NB4 (cell line): ENCODE measurements at regions not wholly inside any gene's neighbourhood (a gene's known extent, or its start where the extent isn't known, plus 50 kb on each side); places are given as distances from the start of the nearest gene placed in this dataset.
A peak's percentile ranks its signal among the peaks of the same experiment; 100 is the strongest.

ENCODE experiments used
- DNase-seq: peaks from one replicate; pipeline ENCODE4 v3.0.0; 2010; ENCODE audit warnings: low read depth
- H3K4me3 ChIP-seq: one replicate; pipeline ENCODE4 v1.5.1; 2011; ENCODE audit warnings: mild to moderate bottlenecking, low read depth, low read length, moderate library complexity
- MAX ChIP-seq: IDR thresholded peaks from 2 replicates; pipeline ENCODE4 v1.6.1; 2011; ENCODE audit warnings: low read depth, low read length
- MYC ChIP-seq: IDR thresholded peaks from 2 replicates; pipeline ENCODE4 v1.6.1; 2011; ENCODE audit warnings: low read depth, low read length
- POLR2A ChIP-seq: IDR thresholded peaks from 2 replicates; pipeline ENCODE4 v1.6.1; 2011; ENCODE audit warnings: mild to moderate bottlenecking; ENCODE audit not compliant: insufficient read length; ENCODE audit errors: extremely low read depth
- TF ChIP-seq, protein P1 (sequence below): IDR thresholded peaks from one replicate; pipeline ENCODE4 v1.5.1; 2012; ENCODE audit warnings: low read depth, low read length

DNA sequence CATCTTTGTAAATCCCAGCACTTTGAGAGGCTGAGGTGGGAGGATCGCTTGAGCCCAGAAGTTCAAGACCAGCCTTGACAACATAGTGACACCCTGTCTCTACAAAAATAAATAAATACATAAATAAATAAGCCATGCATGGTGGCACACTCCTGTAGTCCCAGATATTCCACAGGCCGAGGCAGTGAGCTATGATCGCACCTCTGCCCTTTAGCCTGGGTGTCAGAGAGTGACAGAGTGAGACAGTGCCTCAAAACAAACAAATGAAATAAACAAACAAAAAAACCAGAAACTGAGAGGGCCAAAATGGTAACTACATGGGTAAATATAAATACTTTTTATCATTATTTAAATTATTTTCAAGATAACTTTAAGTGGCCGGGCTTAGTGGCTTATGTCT lies 445.4 kb downstream of the ZIC1 start:
- TF ChIP-seq, protein P1, sequence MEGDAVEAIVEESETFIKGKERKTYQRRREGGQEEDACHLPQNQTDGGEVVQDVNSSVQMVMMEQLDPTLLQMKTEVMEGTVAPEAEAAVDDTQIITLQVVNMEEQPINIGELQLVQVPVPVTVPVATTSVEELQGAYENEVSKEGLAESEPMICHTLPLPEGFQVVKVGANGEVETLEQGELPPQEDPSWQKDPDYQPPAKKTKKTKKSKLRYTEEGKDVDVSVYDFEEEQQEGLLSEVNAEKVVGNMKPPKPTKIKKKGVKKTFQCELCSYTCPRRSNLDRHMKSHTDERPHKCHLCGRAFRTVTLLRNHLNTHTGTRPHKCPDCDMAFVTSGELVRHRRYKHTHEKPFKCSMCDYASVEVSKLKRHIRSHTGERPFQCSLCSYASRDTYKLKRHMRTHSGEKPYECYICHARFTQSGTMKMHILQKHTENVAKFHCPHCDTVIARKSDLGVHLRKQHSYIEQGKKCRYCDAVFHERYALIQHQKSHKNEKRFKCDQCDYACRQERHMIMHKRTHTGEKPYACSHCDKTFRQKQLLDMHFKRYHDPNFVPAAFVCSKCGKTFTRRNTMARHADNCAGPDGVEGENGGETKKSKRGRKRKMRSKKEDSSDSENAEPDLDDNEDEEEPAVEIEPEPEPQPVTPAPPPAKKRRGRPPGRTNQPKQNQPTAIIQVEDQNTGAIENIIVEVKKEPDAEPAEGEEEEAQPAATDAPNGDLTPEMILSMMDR, result no peak
- TF ChIP-seq POLR2A (no peak), MAX (no peak), MYC (no peak)
- H3K4me3 ChIP-seq, result no peak overlapping the region
- no peak for DNase-seq

DNA sequence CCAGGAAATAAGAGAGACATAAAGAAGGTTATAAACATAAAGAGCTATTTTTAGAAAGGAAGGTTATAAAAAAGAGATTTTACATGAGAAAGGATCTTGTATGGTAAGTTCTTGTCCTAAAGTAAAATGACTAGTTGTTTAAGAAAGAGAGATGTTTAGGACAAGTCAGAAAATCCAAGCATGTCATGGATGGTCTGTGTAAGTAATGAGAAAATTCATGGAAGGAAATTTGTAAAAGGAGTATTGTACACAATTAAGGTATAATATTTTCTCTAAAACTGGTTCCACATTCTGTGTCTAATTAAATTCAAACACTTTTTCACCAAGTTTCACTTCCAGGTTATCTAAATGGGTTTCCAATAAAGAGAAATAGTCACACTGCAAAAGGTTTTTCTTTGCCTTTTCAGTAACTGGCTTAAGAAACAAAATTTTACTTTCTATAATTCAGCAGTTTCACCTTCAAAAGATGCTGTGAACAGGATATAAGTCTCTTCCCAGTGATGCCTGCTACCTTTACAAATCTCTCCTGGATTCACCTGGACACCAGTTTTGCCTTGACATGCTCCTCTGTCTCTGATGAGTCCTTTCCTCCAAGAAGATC lies 455.7 kb downstream of the ZIC1 start:
- H3K4me3 ChIP-seq, result no peak overlapping the region
- TF ChIP-seq MYC (no peak), MAX (no peak)
- TF ChIP-seq, protein P1, result no peak
- peak; percentile 2 for DNase-seq

DNA sequence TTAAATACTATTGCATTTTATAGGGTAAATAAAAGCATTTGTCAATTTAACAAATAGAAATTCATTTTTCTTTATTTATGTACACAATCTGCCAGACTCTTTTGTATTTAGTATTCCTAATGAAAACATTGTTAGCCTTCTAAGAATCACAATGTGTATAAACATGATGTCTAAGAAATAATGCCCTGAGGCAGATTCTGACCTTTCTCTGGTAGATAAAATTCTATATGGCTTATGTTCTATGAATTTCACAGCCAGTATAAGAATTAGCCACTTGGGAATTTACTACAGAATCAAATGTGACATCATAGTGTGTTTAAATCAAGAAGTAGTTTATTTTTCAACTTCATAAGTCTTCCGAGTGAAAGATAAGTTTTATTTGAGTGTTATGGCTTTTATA lies 457.4 kb downstream of the ZIC1 start:
- no peak for TF ChIP-seq MYC
- no peak for DNase-seq
- no peak overlapping the region for H3K4me3 ChIP-seq

DNA sequence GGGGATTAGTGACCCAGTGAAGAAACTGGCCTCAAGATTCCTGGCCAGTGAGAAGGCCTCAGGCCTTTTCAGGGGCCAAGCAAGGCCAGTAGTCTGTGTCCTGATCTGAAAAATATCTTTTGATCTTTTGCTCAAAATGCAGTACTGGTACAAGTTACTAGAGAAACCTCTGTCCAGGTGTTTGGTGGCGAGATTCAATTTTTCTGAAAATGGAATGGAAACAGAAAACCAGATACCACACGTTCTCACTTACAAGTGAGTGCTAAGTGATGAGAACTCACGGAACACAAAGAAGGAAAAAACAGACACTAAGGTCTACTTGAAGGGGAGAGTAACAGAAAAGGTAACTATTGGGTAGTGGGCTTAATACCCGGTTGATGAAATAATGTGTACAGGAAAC lies 463.4 kb downstream of the ZIC1 start:
- H3K4me3 ChIP-seq, result no peak overlapping the region
- TF ChIP-seq MYC, result no peak
- no peak for TF ChIP-seq MAX
- no peak for TF ChIP-seq POLR2A
- TF ChIP-seq, protein P1, result no peak
- no peak for DNase-seq

GRCh38 chr3:147875498-147875897 lies 466.3 kb downstream of the ZIC1 start:
- no peak overlapping the region for H3K4me3 ChIP-seq
- TF ChIP-seq POLR2A, result no peak
- no peak for TF ChIP-seq MAX
- TF ChIP-seq, protein P1, result no peak
- TF ChIP-seq MYC, result no peak
- DNase-seq, result no peak

DNA sequence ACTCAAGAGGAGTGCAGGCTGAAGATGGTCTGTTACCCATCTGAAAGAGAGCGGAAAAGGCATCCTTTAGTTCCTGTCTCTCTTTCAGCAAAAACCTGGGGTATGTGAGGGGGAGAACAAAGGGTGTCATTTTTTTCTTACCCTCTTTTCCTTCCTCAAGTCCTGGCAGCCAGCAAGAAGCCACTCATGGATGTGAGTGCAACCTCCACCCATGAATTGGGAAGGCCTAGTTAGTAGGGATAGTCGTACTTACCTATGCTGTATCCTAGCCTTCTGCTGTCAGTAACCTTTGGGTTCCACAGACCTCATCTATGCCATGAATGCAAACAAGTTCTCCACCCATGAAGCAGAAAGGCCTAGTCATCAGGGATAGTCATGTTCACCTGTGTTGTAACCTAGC lies 472.8 kb downstream of the ZIC1 start:
- TF ChIP-seq, protein P1, result no peak
- TF ChIP-seq MAX (no peak), POLR2A (no peak), MYC (no peak)
- no peak overlapping the region for H3K4me3 ChIP-seq

More for the DNA sequence above, 472.8 kb downstream of the ZIC1 start:
- DNase-seq, result peak; percentile 3
